HG03558 (cell line): ENCODE measurements at regions not wholly inside any gene's neighbourhood (a gene's known extent, or its start where the extent isn't known, plus 50 kb on each side); places are given as distances from the start of the nearest gene placed in this dataset.

Experiments
- ATAC-seq: cut with Tn5 transposase; IDR thresholded peaks from one replicate; pipeline ENCODE4 v1.9.1; 2021; ENCODE audit warnings: moderate number of reproducible peaks; ENCODE audit not compliant: unreplicated experiment; ENCODE audit errors: extremely low read depth

GRCh38 chr5:82393951-82394350 is 115.8 kb upstream of the RPS23 start:
- no peak for ATAC-seq

- no peak for ATAC-seq
Measured at GRCh38 chr5:82390088-82390487, 111.9 kb upstream of the RPS23 start.

GRCh38 chr5:82389347-82389746 is 111.2 kb upstream of the RPS23 start:
- no peak for ATAC-seq

GRCh38 chr5:82388181-82388580 is 110.0 kb upstream of the RPS23 start:
- no peak for ATAC-seq

GRCh38 chr5:82387819-82388166 is 109.6 kb upstream of the RPS23 start:
- no peak for ATAC-seq

- ATAC-seq, result no peak
Measured at GRCh38 chr5:82387001-82387818, 109.1 kb upstream of the RPS23 start.

GRCh38 chr5:82386576-82386975 is 108.4 kb upstream of the RPS23 start:
- ATAC-seq, result no peak

- ATAC-seq, result no peak
Measured at GRCh38 chr5:82384034-82384750, 106.0 kb upstream of the RPS23 start.

GRCh38 chr5:82381591-82381990 is 103.4 kb upstream of the RPS23 start:
- no peak for ATAC-seq

- no peak for ATAC-seq
Measured at GRCh38 chr5:82376307-82376706, 98.2 kb upstream of the RPS23 start.

GRCh38 chr5:82375488-82376244 is 97.5 kb upstream of the RPS23 start:
- ATAC-seq, result no peak

GRCh38 chr5:82374637-82375036 is 96.5 kb upstream of the RPS23 start:
- no peak for ATAC-seq

- ATAC-seq, result no peak
Measured at GRCh38 chr5:82367930-82368329, 89.8 kb upstream of the RPS23 start.

GRCh38 chr5:82365744-82366228 is 87.6 kb upstream of the RPS23 start:
- peak; percentile 48 for ATAC-seq

GRCh38 chr5:82365026-82365425 is 86.9 kb upstream of the RPS23 start:
- ATAC-seq, result no peak

GRCh38 chr5:82364497-82364896 is 86.3 kb upstream of the RPS23 start:
- no peak for ATAC-seq

GRCh38 chr5:82363524-82363923 is 85.4 kb upstream of the RPS23 start:
- no peak for ATAC-seq

GRCh38 chr5:82362636-82363035 is 84.5 kb upstream of the RPS23 start:
- ATAC-seq, result no peak

- ATAC-seq, result no peak
Measured at GRCh38 chr5:82360022-82360421, 81.9 kb upstream of the RPS23 start.

GRCh38 chr5:82359272-82359671 is 81.1 kb upstream of the RPS23 start:
- no peak for ATAC-seq

- ATAC-seq, result no peak
Measured at GRCh38 chr5:82358457-82358856, 80.3 kb upstream of the RPS23 start.
